WTC11 (cell line): ENCODE measurements at regions not wholly inside any gene's neighbourhood (a gene's known extent, or its start where the extent isn't known, plus 50 kb on each side); places are given as distances from the start of the nearest gene placed in this dataset.

ENCODE experiments used
- CREM ChIP-seq: sonication (generic); formaldehyde crosslinking; IDR thresholded peaks from 2 replicates; pipeline ENCODE4 v1.8.1; 2022; ENCODE audit warnings: mild to moderate bottlenecking, missing genetic modification reagents, moderate library complexity
- CTCF ChIP-seq: fragments of 200-600 bp; IDR thresholded peaks from 2 replicates; pipeline ENCODE4 v1.8.0; 2022; ENCODE audit warnings: antibody characterized with exemption
- ESRRA ChIP-seq: sonication (generic); formaldehyde crosslinking; IDR thresholded peaks from 2 replicates; pipeline ENCODE4 v1.8.1; 2022; ENCODE audit warnings: mild to moderate bottlenecking, missing genetic modification reagents, borderline replicate concordance
- JUN ChIP-seq: sonication (generic); formaldehyde crosslinking; IDR thresholded peaks from 2 replicates; pipeline ENCODE4 v1.8.0; 2023; ENCODE audit warnings: mild to moderate bottlenecking, missing genetic modification reagents
- MYBL2 ChIP-seq: sonication (generic); formaldehyde crosslinking; IDR thresholded peaks from 2 replicates; pipeline ENCODE4 v1.8.1; 2023; ENCODE audit warnings: mild to moderate bottlenecking, moderate library complexity, missing genetic modification reagents
- NFE2L1 ChIP-seq: sonication (generic); formaldehyde crosslinking; IDR thresholded peaks from 2 replicates; pipeline ENCODE4 v1.8.1; 2023; ENCODE audit warnings: missing genetic modification reagents
- SP1 ChIP-seq: sonication (generic); formaldehyde crosslinking; conservative IDR thresholded peaks from 2 replicates; pipeline ENCODE4 v1.8.1; 2022; ENCODE audit warnings: missing genetic modification reagents
- TEAD4 ChIP-seq: sonication (generic); formaldehyde crosslinking; IDR thresholded peaks from 2 replicates; pipeline ENCODE4 v1.8.0; 2022; ENCODE audit warnings: mild to moderate bottlenecking, missing genetic modification reagents
- ZNF281 ChIP-seq: sonication (generic); formaldehyde crosslinking; IDR thresholded peaks from 2 replicates; pipeline ENCODE4 v1.8.0; 2023; ENCODE audit warnings: mild to moderate bottlenecking, missing genetic modification reagents
- TF ChIP-seq, protein P1 (sequence below): sonication (generic); formaldehyde crosslinking; IDR thresholded peaks from 2 replicates; pipeline ENCODE4 v1.8.0; 2022; ENCODE audit warnings: mild to moderate bottlenecking, missing genetic modification reagents
- TF ChIP-seq, protein P2 (sequence below): sonication (generic); formaldehyde crosslinking; IDR thresholded peaks from 2 replicates; pipeline ENCODE4 v1.8.1; 2022; ENCODE audit warnings: low read depth, missing genetic modification reagents, borderline replicate concordance
- TF ChIP-seq, protein P3 (sequence below): sonication (generic); formaldehyde crosslinking; IDR thresholded peaks from 2 replicates; pipeline ENCODE4 v1.8.0; 2023; ENCODE audit warnings: missing genetic modification reagents, mild to moderate bottlenecking, borderline replicate concordance
- TF ChIP-seq, protein P4 (sequence below): sonication (generic); formaldehyde crosslinking; IDR thresholded peaks from 2 replicates; pipeline ENCODE4 v1.8.0; 2022; ENCODE audit warnings: missing genetic modification reagents

DNA sequence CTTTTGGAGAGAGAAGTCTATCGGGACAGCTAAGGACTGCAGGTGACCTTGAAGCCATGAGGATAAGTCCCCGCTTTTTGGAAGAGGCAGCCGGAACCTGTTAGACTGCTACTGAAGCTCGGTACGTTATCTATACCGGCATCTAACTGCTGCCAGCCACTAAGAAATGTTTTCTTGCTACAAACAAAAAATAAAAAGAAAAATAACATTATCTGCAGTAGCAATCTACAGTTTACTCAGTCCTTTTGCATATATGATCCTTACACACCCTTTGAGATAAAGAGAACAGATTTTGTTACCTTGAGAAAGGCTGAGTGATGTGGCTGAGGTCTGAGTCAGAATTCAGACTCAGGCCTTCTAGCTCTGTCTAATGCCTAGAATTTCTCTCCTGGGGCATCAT, 314.6 kb downstream of the CDH26 start:
- TF ChIP-seq, protein P1, sequence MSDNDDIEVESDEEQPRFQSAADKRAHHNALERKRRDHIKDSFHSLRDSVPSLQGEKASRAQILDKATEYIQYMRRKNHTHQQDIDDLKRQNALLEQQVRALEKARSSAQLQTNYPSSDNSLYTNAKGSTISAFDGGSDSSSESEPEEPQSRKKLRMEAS (CRISPR knock-in tag): no peak
- TF ChIP-seq NFE2L1 (CRISPR knock-in tag) (no peak), CTCF (no peak), SP1 (CRISPR knock-in tag) (no peak), ZNF281 (CRISPR knock-in tag) (no peak), CREM (CRISPR knock-in tag) (no peak), MYBL2 (no peak), JUN (no peak), TEAD4 (no peak), ESRRA (CRISPR knock-in tag) (no peak)
- TF ChIP-seq, protein P2, sequence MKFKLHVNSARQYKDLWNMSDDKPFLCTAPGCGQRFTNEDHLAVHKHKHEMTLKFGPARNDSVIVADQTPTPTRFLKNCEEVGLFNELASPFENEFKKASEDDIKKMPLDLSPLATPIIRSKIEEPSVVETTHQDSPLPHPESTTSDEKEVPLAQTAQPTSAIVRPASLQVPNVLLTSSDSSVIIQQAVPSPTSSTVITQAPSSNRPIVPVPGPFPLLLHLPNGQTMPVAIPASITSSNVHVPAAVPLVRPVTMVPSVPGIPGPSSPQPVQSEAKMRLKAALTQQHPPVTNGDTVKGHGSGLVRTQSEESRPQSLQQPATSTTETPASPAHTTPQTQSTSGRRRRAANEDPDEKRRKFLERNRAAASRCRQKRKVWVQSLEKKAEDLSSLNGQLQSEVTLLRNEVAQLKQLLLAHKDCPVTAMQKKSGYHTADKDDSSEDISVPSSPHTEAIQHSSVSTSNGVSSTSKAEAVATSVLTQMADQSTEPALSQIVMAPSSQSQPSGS (CRISPR knock-in tag): no peak
- TF ChIP-seq, protein P3, sequence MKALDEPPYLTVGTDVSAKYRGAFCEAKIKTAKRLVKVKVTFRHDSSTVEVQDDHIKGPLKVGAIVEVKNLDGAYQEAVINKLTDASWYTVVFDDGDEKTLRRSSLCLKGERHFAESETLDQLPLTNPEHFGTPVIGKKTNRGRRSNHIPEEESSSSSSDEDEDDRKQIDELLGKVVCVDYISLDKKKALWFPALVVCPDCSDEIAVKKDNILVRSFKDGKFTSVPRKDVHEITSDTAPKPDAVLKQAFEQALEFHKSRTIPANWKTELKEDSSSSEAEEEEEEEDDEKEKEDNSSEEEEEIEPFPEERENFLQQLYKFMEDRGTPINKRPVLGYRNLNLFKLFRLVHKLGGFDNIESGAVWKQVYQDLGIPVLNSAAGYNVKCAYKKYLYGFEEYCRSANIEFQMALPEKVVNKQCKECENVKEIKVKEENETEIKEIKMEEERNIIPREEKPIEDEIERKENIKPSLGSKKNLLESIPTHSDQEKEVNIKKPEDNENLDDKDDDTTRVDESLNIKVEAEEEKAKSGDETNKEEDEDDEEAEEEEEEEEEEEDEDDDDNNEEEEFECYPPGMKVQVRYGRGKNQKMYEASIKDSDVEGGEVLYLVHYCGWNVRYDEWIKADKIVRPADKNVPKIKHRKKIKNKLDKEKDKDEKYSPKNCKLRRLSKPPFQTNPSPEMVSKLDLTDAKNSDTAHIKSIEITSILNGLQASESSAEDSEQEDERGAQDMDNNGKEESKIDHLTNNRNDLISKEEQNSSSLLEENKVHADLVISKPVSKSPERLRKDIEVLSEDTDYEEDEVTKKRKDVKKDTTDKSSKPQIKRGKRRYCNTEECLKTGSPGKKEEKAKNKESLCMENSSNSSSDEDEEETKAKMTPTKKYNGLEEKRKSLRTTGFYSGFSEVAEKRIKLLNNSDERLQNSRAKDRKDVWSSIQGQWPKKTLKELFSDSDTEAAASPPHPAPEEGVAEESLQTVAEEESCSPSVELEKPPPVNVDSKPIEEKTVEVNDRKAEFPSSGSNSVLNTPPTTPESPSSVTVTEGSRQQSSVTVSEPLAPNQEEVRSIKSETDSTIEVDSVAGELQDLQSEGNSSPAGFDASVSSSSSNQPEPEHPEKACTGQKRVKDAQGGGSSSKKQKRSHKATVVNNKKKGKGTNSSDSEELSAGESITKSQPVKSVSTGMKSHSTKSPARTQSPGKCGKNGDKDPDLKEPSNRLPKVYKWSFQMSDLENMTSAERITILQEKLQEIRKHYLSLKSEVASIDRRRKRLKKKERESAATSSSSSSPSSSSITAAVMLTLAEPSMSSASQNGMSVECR (CRISPR knock-in tag): no peak
- TF ChIP-seq, protein P4, sequence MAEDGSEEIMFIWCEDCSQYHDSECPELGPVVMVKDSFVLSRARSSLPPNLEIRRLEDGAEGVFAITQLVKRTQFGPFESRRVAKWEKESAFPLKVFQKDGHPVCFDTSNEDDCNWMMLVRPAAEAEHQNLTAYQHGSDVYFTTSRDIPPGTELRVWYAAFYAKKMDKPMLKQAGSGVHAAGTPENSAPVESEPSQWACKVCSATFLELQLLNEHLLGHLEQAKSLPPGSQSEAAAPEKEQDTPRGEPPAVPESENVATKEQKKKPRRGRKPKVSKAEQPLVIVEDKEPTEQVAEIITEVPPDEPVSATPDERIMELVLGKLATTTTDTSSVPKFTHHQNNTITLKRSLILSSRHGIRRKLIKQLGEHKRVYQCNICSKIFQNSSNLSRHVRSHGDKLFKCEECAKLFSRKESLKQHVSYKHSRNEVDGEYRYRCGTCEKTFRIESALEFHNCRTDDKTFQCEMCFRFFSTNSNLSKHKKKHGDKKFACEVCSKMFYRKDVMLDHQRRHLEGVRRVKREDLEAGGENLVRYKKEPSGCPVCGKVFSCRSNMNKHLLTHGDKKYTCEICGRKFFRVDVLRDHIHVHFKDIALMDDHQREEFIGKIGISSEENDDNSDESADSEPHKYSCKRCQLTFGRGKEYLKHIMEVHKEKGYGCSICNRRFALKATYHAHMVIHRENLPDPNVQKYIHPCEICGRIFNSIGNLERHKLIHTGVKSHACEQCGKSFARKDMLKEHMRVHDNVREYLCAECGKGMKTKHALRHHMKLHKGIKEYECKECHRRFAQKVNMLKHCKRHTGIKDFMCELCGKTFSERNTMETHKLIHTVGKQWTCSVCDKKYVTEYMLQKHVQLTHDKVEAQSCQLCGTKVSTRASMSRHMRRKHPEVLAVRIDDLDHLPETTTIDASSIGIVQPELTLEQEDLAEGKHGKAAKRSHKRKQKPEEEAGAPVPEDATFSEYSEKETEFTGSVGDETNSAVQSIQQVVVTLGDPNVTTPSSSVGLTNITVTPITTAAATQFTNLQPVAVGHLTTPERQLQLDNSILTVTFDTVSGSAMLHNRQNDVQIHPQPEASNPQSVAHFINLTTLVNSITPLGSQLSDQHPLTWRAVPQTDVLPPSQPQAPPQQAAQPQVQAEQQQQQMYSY (CRISPR knock-in tag): no peak
